ENCODE measurements at regions not wholly inside any gene's neighbourhood (a gene's known extent, or its start where the extent isn't known, plus 50 kb on each side); places are given as distances from the start of the nearest gene placed in this dataset.
"Not testable (repeated sequence)": the region's sequence is repeated elsewhere in the genome, so short reads cannot be mapped to it uniquely, and the experiment has no call there.

- no peak for DNase-seq
- TF ChIP-seq GATA1 (IDR thresholded peaks at IDR 0.05; ENCODE audit: low read depth, low read length) = no peak
- TF ChIP-seq POLR2A (IDR thresholded peaks at IDR 0.05; ENCODE audit: low read length) = no peak
These were observed 486.9 kb downstream of the LRRIQ3 start for GRCh38 chr1:73711089-73711488.

DNA sequence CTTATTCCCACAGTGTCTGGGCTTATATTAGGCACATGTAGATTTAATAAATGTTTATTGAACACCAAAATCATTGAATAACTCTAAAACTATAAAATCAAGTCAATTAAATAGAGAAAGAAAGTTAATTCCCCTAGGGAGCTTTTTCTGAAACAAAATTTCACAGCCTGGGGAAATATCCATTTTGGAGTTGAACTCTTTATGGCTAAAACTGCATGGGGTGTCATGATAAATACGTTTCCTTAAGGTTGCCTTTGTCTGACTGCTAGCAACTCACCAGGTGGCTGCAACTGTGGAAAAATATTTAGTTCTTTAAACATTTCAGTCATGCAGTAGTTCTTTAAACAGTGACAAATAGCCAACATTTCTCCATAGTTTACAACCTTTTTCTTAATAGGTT, 496.1 kb downstream of the LRRIQ3 start:
- no peak for DNase-seq
- TF ChIP-seq POLR2A (IDR thresholded peaks at IDR 0.05; ENCODE audit: low read length) (no peak), GATA1 (IDR thresholded peaks at IDR 0.05; ENCODE audit: low read depth, low read length) (no peak)

DNA sequence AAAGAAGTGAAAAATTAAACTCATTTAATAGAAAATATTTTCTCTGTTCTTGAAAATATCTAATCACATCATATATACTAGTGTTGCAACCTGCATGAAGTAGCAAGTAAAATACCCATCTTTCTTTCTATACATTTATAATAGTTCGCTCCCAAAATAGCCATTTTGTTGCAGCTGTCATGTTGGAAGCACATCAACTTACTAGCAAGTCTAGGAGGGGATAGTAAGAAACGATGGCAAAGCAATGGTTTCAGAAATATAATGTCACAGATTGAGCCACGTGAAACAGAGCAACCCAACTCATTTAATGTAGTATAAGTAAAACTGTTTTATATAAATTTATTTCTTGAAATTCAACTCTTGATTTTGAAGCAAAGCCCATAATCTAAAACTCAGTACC, 521.8 kb downstream of the LRRIQ3 start:
- no peak for DNase-seq
- TF ChIP-seq GATA1 (IDR thresholded peaks at IDR 0.05; ENCODE audit: low read depth, low read length) (no peak), POLR2A (IDR thresholded peaks at IDR 0.05; ENCODE audit: low read length) (no peak)

DNA sequence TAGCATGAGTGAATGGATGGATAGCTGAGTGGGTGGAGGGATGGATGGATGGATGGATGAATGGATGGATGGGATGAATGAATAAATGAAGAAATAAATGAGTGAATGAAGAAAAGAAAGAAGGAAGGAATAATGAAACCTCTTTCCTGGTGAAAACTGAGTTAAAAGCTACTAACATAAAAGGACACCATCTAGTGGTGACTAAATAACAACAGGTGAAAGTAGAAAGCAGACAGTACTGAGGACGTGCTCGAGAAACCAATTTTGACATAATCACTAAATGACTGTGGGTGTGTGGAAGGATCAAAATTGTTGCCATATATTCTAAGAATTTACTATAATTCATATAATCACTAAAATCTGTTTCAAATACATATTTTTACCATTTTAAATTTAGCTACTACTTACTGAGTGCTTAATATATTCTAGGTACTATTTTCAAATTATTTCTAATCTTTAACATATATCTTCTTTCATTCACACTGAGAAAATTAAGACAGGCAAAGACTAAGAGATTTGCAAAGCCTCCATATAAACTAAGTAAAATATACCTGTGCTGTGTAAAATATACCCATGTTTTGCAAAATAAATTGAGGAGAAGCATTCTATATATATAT, 522.9 kb downstream of the LRRIQ3 start:
- no peak for DNase-seq
- TF ChIP-seq POLR2A (IDR thresholded peaks at IDR 0.05; ENCODE audit: low read length) = no peak

- DNase-seq = no peak
- TF ChIP-seq GATA1 (IDR thresholded peaks at IDR 0.05; ENCODE audit: low read depth, low read length) (no peak), POLR2A (IDR thresholded peaks at IDR 0.05; ENCODE audit: low read length) (no peak)
These were observed 524.0 kb downstream of the LRRIQ3 start for GRCh38 chr1:73673971-73674370.

- DNase-seq = no peak
- TF ChIP-seq POLR2A (IDR thresholded peaks at IDR 0.05; ENCODE audit: low read length) (no peak), GATA1 (IDR thresholded peaks at IDR 0.05; ENCODE audit: low read depth, low read length) (no peak)
These were observed 526.4 kb downstream of the LRRIQ3 start for GRCh38 chr1:73671530-73671929.

GRCh38 chr1:73667959-73668358, 530.0 kb downstream of the LRRIQ3 start:
- not testable (repeated sequence) for DNase-seq

DNA sequence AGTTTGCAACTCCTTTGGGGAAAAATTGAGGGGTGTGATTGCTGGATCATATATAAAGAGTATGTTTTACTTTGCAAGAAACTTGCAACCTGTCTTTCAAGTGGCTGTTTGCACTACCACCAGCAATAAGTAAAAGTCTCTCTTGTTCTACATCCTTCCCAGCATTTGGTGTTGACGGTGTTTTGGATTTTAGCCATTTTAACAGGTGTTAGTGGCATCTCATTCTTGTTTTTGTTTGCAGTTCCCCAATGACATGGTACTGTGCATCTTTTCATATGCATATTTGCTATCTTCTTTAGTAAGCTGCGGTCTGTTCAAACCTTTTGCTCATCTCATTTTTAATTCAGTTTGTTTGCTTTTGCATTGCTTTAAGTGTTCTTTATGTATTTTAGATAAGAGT, 535.5 kb downstream of the LRRIQ3 start:
- DNase-seq = no peak
- no peak for TF ChIP-seq GATA1 (IDR thresholded peaks at IDR 0.05; ENCODE audit: low read depth, low read length)
- no peak for TF ChIP-seq POLR2A (IDR thresholded peaks at IDR 0.05; ENCODE audit: low read length)

DNA sequence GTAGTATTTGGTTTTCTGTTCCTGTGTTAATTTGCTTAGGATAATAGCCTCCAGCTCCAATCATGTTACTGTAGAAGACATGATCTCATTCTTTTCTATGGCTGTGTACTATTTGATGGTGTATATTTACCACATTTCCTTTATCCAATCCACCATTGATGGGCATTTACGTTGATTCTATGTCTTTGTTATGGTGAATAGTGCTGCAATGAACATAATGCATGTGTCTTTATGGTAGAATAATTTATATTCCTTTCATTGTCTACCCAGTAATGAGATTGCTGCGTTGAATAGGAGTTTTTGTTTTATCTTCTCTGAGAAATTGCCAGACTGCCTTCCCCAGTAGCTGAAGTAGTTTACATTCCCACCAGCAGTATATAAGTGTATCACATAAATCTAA, 538.8 kb downstream of the LRRIQ3 start:
- TF ChIP-seq POLR2A (IDR thresholded peaks at IDR 0.05; ENCODE audit: low read length) (no peak), GATA1 (IDR thresholded peaks at IDR 0.05; ENCODE audit: low read depth, low read length) (no peak)
- DNase-seq = no peak

- TF ChIP-seq POLR2A (IDR thresholded peaks at IDR 0.05; ENCODE audit: low read length) = no peak
- no peak for TF ChIP-seq GATA1 (IDR thresholded peaks at IDR 0.05; ENCODE audit: low read depth, low read length)
These were observed 543.3 kb downstream of the LRRIQ3 start for GRCh38 chr1:73654714-73655113.

DNA sequence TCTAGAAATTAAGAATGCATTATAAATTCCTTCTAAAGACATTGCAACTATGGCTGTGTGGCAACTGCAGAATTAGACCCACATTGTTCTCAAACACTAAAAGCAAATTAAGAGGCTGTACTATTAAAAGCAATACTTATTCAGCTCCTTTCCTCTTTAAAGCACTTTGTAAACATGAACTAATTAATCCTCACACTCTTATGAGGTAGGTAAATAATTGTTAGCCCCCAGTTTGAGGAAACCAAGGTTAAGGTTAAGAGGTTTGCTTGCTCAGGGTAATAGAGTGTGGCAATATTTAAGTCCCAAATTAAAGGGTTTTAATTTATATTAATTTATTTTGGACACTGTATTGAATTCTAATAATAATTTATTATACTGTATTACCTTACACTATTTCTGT, 553.8 kb downstream of the LRRIQ3 start:
- DNase-seq = no peak
- no peak for TF ChIP-seq POLR2A (IDR thresholded peaks at IDR 0.05; ENCODE audit: low read length)
- TF ChIP-seq GATA1 (IDR thresholded peaks at IDR 0.05; ENCODE audit: low read depth, low read length) = no peak

More at GRCh38 chr1:73654714-73655113, 543.3 kb downstream of the LRRIQ3 start:
- no peak for DNase-seq

DNA sequence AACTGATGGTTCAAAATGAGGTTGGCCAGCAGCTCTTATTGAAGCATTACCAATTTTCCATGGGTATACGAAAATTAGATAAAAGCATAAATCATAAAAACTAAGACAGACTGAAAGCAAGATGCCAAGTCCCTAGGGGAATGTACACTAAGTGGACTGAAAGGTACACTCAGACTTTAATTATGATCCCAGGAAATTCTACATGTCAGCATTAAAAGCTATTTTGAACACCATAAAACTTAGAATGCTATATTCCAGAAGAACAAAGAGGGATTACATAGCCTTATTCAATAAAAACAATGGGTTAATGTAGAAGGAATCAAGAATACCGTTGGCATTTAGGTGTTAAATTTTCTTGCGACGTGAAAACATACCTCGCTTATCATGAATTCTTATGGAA, 558.5 kb downstream of the LRRIQ3 start:
- DNase-seq = no peak
- no peak for TF ChIP-seq GATA1 (IDR thresholded peaks at IDR 0.05; ENCODE audit: low read depth, low read length)
- no peak for TF ChIP-seq POLR2A (IDR thresholded peaks at IDR 0.05; ENCODE audit: low read length)

GRCh38 chr1:73637264-73637663, 560.7 kb downstream of the LRRIQ3 start:
- DNase-seq = no peak
- TF ChIP-seq POLR2A (IDR thresholded peaks at IDR 0.05; ENCODE audit: low read length) (no peak), GATA1 (IDR thresholded peaks at IDR 0.05; ENCODE audit: low read depth, low read length) (no peak)

DNA sequence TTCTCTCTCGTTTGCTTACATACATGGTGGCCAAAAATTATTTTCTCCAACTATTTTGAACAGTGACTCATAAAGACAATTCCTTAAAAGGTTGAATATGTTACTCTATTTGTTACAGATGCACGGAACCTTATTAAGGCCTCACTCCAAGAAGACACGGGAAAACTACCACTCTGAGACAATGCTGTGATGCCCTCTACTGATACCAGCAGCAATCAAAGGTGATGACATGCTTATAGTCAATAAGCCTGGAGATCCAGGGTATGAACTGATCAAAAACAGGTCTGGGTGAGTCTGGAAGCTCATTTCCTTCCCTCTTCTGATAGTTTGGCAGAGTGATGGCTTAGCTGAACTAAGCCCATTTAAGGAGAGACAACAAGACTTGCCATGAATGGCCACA, 563.0 kb downstream of the LRRIQ3 start:
- no peak for DNase-seq
- no peak for TF ChIP-seq GATA1 (IDR thresholded peaks at IDR 0.05; ENCODE audit: low read depth, low read length)
- TF ChIP-seq POLR2A (IDR thresholded peaks at IDR 0.05; ENCODE audit: low read length) = no peak

- TF ChIP-seq GATA1 (IDR thresholded peaks at IDR 0.05; ENCODE audit: low read depth, low read length) (no peak), POLR2A (IDR thresholded peaks at IDR 0.05; ENCODE audit: low read length) (no peak)
- no peak for DNase-seq
These were observed 570.3 kb downstream of the LRRIQ3 start for GRCh38 chr1:73627723-73628122.

- no peak for TF ChIP-seq POLR2A (IDR thresholded peaks at IDR 0.05; ENCODE audit: low read length)
- TF ChIP-seq GATA1 (IDR thresholded peaks at IDR 0.05; ENCODE audit: low read depth, low read length) = no peak
- no peak for DNase-seq
These were observed 571.6 kb downstream of the LRRIQ3 start for GRCh38 chr1:73626326-73626725.

All from erythroblast (primary cell).